Endodermal cell (in vitro differentiated cells): ENCODE measurements at regions not wholly inside any gene's neighbourhood (a gene's known extent, or its start where the extent isn't known, plus 50 kb on each side); places are given as distances from the start of the nearest gene placed in this dataset.

Experiments used
- DNase-seq: peaks from one replicate; pipeline ENCODE4 v3.0.0-alpha.2; 2017
- H3K27ac ChIP-seq: 2 replicates; pipeline ENCODE4 v1.5.1; 2013; ENCODE audit warnings: mild to moderate bottlenecking, low read depth, low read length, moderate library complexity
- H3K27me3 ChIP-seq: 2 replicates; pipeline ENCODE4 v1.6.1; 2013; ENCODE audit warnings: mild to moderate bottlenecking, low read length, moderate library complexity; ENCODE audit not compliant: insufficient read depth, control insufficient read depth, poor library complexity, severe bottlenecking
- H3K36me3 ChIP-seq: 2 replicates; pipeline ENCODE4 v1.7.0; 2013; ENCODE audit warnings: mild to moderate bottlenecking, low read length, moderate library complexity; ENCODE audit not compliant: control insufficient read depth, insufficient read depth
- H3K4me1 ChIP-seq: one replicate; pipeline ENCODE4 v1.7.0; 2013; ENCODE audit warnings: low read length; ENCODE audit not compliant: control insufficient read depth, insufficient read depth
- H3K4me3 ChIP-seq: 2 replicates; pipeline ENCODE4 v1.5.1; 2013; ENCODE audit warnings: mild to moderate bottlenecking, low read length, moderate library complexity
- H3K9ac ChIP-seq: 2 replicates; pipeline ENCODE4 v1.6.1; 2013; ENCODE audit warnings: mild to moderate bottlenecking, low read length, moderate library complexity; ENCODE audit not compliant: poor library complexity, severe bottlenecking; ENCODE audit errors: extremely low read depth
- H3K9me3 ChIP-seq: 2 replicates; pipeline ENCODE4 v1.6.1; 2013; ENCODE audit warnings: mild to moderate bottlenecking, low read length, moderate library complexity; ENCODE audit not compliant: control insufficient read depth
- H3K27ac Mint-ChIP-seq: 2 replicates; pipeline ENCODE4 v1.8.0; 2020; ENCODE audit warnings: mixed read lengths
- H3K27me3 Mint-ChIP-seq: 2 replicates; pipeline ENCODE4 v1.8.0; 2021; ENCODE audit warnings: mild to moderate bottlenecking, mixed read lengths; ENCODE audit not compliant: insufficient read depth
- H3K36me3 Mint-ChIP-seq: 2 replicates; pipeline ENCODE4 v1.8.0; 2020; ENCODE audit warnings: low read depth, mixed read lengths
- H3K4me1 Mint-ChIP-seq: 2 replicates; pipeline ENCODE4 v1.8.0; 2020; ENCODE audit warnings: mixed read lengths
- H3K4me3 Mint-ChIP-seq: 2 replicates; pipeline ENCODE4 v1.8.0; 2020; ENCODE audit warnings: mild to moderate bottlenecking, moderate library complexity, mixed read lengths
- H3K9me3 Mint-ChIP-seq: 2 replicates; pipeline ENCODE4 v1.8.0; 2020; ENCODE audit warnings: mild to moderate bottlenecking, mixed read lengths
- WGBS, 2 experiments: methylation state at CpG; one replicate each; pipeline versions ENCODE4 v1.1.5 to v1.1.7; 2013; ENCODE audit warnings: missing lambda C conversion rate in 2 of 2, mixed read lengths in 1 of 2; ENCODE audit not compliant: insufficient coverage in 1 of 2, insufficient read length in 1 of 2; 5-methylcytosine and 5-hydroxymethylcytosine counted together
- TF ChIP-seq, protein P1 (sequence below): fragments of 200-600 bp; sonication (generic); conservative IDR thresholded peaks from 2 replicates; pipeline ENCODE4 v1.5.0; 2021; ENCODE audit warnings: antibody characterized with exemption, mild to moderate bottlenecking

DNA sequence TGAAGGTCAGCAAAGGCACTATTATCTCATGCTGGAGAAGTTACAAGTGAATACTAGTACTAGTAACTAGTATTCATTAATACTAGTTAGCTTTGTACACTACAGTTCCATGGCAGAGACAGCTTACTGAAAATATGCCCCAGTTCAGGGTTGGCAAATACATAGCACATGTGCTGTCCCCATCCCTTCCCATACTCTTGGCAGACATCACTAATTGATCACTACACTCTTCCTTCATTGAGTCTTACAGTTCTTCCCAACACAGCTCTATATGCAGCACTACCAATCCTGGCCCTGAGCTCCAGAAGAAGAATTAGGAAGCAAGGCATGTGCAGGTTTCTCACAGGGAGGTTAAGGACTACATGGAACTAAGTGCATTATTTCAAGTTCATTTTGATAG lies 168.3 kb upstream of the EEA1 start:
- H3K27ac Mint-ChIP-seq = no peak overlapping the region
- H3K27me3 ChIP-seq = no peaks in the 10 kb centered on the region
- H3K36me3 Mint-ChIP-seq = no peaks in the 10 kb centered on the region
- H3K36me3 ChIP-seq = no peaks in the 10 kb centered on the region
- TF ChIP-seq, protein P1, sequence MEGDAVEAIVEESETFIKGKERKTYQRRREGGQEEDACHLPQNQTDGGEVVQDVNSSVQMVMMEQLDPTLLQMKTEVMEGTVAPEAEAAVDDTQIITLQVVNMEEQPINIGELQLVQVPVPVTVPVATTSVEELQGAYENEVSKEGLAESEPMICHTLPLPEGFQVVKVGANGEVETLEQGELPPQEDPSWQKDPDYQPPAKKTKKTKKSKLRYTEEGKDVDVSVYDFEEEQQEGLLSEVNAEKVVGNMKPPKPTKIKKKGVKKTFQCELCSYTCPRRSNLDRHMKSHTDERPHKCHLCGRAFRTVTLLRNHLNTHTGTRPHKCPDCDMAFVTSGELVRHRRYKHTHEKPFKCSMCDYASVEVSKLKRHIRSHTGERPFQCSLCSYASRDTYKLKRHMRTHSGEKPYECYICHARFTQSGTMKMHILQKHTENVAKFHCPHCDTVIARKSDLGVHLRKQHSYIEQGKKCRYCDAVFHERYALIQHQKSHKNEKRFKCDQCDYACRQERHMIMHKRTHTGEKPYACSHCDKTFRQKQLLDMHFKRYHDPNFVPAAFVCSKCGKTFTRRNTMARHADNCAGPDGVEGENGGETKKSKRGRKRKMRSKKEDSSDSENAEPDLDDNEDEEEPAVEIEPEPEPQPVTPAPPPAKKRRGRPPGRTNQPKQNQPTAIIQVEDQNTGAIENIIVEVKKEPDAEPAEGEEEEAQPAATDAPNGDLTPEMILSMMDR = no peak
- H3K9me3 Mint-ChIP-seq = no peaks in the 10 kb centered on the region
- H3K4me1 ChIP-seq = peaks cover 2% of the 10 kb centered on the region
- no peak for DNase-seq
- no peak overlapping the region for H3K27ac ChIP-seq
- H3K4me3 ChIP-seq = no peak overlapping the region
- H3K4me1 Mint-ChIP-seq = peaks cover 34% of the 10 kb centered on the region
- no peaks in the 10 kb centered on the region for H3K27me3 Mint-ChIP-seq
- H3K9me3 ChIP-seq = no peaks in the 10 kb centered on the region
- no peak overlapping the region for H3K4me3 Mint-ChIP-seq
- H3K9ac ChIP-seq = no peak overlapping the region

DNA sequence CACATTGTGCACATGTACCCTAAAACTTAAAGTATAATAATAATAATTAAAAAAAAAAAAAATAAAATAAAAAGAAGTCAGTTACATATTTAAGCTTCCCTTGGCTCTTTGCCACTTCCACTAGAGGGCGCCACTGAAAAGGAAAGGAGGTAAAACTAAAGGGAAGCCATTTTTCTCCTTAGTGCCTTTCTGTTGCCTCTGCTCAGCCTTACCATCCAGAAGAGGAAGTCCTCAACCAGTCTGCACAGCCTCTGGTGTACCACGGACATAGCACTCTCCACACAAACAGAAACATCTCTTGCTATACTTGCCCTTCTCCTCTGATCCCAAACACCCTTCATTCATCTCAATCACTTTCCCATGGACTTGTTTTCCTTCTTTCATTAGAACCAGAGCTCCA lies 169.0 kb upstream of the EEA1 start:
- Histone ChIP-seq H3K27me3 (no peaks in the 10 kb centered on the region), H3K9me3 (no peaks in the 10 kb centered on the region), H3K36me3 (no peaks in the 10 kb centered on the region), H3K4me1 (peaks cover 2% of the 10 kb centered on the region), H3K27ac (no peak overlapping the region), H3K4me3 (no peak overlapping the region), H3K9ac (no peak overlapping the region)
- Mint-ChIP-seq H3K27me3 (no peaks in the 10 kb centered on the region), H3K9me3 (no peaks in the 10 kb centered on the region), H3K36me3 (no peaks in the 10 kb centered on the region), H3K4me1 (peaks cover 37% of the 10 kb centered on the region), H3K27ac (no peak overlapping the region), H3K4me3 (no peak overlapping the region)
- TF ChIP-seq, protein P1 = peak; percentile 86
- 57% methylated on average over 2 of the region's 2 CpGs; no CpG with 5 or more reads in 1 of the 2 experiments for WGBS, 2 experiments
- peak; percentile 88 for DNase-seq

DNA sequence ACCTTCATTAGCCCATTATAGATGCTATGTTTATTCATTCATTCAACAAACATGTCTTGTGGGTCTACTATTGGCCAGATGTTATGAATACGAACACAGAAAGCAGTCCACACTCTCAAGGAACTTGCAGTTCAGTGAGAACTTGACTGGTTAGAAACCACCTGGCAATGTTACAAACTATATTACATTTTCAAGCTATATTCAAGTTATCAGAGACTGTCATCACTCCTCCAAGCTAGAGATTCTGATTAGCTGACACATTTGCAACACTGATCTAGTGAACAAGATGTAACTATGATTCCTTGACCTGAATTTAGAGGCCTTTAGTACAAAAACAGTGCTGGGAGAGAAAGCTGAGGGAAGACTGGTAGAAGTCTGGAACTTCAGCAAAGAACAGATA lies 170.7 kb upstream of the EEA1 start:
- Mint-ChIP-seq H3K9me3 (no peaks in the 10 kb centered on the region), H3K27me3 (no peaks in the 10 kb centered on the region), H3K4me3 (no peak overlapping the region), H3K4me1 (peaks cover 36% of the 10 kb centered on the region), H3K36me3 (no peaks in the 10 kb centered on the region), H3K27ac (peak overlapping the region; percentile 32)
- DNase-seq = no peak
- H3K27ac ChIP-seq = no peak overlapping the region
- no peaks in the 10 kb centered on the region for H3K9me3 ChIP-seq
- H3K4me3 ChIP-seq = no peak overlapping the region
- H3K9ac ChIP-seq = no peak overlapping the region
- no peaks in the 10 kb centered on the region for H3K36me3 ChIP-seq
- H3K4me1 ChIP-seq = peaks cover 2% of the 10 kb centered on the region
- WGBS, 2 experiments = 93 to 97% methylated on average over 1 of the region's 1 CpG
- no peaks in the 10 kb centered on the region for H3K27me3 ChIP-seq
- TF ChIP-seq, protein P1 = no peak
